Liver (tissue), 3 donors: ENCODE measurements at regions not wholly inside any gene's neighbourhood (a gene's known extent, or its start where the extent isn't known, plus 50 kb on each side); places are given as distances from the start of the nearest gene placed in this dataset.

Source experiments
- GABPA ChIP-seq, 2 donors: IDR thresholded peaks in 1 of 2; conservative IDR thresholded peaks in 1 of 2; 2 replicates each; pipeline ENCODE4 v1.6.1; 2016; ENCODE audit warnings: antibody characterized with exemption in 2 of 2, mild to moderate bottlenecking in 1 of 2, moderate library complexity in 1 of 2
- RXRA ChIP-seq, 2 donors: IDR thresholded peaks; 2 replicates each; pipeline ENCODE4 v1.6.1; 2017 to 2018; ENCODE audit warnings: antibody characterized with exemption in 2 of 2, mild to moderate bottlenecking in 1 of 2
- TF ChIP-seq, protein P1 (sequence below): IDR thresholded peaks from 2 replicates; pipeline ENCODE4 v1.6.1; 2016; ENCODE audit warnings: antibody characterized with exemption, mild to moderate bottlenecking
- TF ChIP-seq, protein P2 (sequence below): fragments of 150-350 bp; IDR thresholded peaks from 2 replicates; pipeline ENCODE4 v1.5.1; 2017; ENCODE audit warnings: improper control_type of control experiment, low read depth, low read length; ENCODE audit not compliant: missing input control
- TF ChIP-seq, protein P3 (sequence below): IDR thresholded peaks from 2 replicates; pipeline ENCODE4 v1.6.1; 2016; ENCODE audit warnings: antibody characterized with exemption
- donor health status: healthy.
- donor health status: healthy.

DNA sequence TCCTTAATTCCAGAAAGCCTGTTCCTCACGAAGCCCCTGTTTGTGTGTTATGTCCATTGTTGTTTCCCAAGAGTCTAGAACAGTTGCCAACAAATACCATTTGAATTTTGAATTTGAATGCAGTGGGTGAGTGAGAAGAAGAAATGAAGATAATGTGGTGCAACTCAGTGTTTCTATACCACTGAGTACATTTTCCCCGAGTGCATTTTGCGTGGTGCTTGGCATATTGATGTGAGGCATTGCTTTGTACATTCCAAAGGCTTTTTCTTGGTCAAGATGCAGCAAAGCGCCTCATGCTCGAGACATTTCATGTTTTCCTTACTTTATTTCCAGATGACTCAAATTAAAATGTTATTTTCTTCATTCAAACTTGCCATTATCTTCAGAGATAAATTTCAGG, 253.1 kb upstream of the RPS6KA3 start:
- TF ChIP-seq, protein P1, sequence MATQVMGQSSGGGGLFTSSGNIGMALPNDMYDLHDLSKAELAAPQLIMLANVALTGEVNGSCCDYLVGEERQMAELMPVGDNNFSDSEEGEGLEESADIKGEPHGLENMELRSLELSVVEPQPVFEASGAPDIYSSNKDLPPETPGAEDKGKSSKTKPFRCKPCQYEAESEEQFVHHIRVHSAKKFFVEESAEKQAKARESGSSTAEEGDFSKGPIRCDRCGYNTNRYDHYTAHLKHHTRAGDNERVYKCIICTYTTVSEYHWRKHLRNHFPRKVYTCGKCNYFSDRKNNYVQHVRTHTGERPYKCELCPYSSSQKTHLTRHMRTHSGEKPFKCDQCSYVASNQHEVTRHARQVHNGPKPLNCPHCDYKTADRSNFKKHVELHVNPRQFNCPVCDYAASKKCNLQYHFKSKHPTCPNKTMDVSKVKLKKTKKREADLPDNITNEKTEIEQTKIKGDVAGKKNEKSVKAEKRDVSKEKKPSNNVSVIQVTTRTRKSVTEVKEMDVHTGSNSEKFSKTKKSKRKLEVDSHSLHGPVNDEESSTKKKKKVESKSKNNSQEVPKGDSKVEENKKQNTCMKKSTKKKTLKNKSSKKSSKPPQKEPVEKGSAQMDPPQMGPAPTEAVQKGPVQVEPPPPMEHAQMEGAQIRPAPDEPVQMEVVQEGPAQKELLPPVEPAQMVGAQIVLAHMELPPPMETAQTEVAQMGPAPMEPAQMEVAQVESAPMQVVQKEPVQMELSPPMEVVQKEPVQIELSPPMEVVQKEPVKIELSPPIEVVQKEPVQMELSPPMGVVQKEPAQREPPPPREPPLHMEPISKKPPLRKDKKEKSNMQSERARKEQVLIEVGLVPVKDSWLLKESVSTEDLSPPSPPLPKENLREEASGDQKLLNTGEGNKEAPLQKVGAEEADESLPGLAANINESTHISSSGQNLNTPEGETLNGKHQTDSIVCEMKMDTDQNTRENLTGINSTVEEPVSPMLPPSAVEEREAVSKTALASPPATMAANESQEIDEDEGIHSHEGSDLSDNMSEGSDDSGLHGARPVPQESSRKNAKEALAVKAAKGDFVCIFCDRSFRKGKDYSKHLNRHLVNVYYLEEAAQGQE, result no peak
- TF ChIP-seq, protein P2, sequence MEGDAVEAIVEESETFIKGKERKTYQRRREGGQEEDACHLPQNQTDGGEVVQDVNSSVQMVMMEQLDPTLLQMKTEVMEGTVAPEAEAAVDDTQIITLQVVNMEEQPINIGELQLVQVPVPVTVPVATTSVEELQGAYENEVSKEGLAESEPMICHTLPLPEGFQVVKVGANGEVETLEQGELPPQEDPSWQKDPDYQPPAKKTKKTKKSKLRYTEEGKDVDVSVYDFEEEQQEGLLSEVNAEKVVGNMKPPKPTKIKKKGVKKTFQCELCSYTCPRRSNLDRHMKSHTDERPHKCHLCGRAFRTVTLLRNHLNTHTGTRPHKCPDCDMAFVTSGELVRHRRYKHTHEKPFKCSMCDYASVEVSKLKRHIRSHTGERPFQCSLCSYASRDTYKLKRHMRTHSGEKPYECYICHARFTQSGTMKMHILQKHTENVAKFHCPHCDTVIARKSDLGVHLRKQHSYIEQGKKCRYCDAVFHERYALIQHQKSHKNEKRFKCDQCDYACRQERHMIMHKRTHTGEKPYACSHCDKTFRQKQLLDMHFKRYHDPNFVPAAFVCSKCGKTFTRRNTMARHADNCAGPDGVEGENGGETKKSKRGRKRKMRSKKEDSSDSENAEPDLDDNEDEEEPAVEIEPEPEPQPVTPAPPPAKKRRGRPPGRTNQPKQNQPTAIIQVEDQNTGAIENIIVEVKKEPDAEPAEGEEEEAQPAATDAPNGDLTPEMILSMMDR, result no peak
- TF ChIP-seq, protein P3, sequence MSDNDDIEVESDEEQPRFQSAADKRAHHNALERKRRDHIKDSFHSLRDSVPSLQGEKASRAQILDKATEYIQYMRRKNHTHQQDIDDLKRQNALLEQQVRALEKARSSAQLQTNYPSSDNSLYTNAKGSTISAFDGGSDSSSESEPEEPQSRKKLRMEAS, result no peak
- TF ChIP-seq GABPA (IDR thresholded peaks at IDR 0.05 in 1 of 2, conservative IDR thresholded peaks at IDR 0.05 in 1 of 2) (no peak), RXRA (IDR thresholded peaks at IDR 0.05) (no peak)
